K562 (cell line): ENCODE measurements at regions not wholly inside any gene's neighbourhood (a gene's known extent, or its start where the extent isn't known, plus 50 kb on each side); places are given as distances from the start of the nearest gene placed in this dataset.

Experiments used
- MXI1 ChIP-seq: IDR thresholded peaks from 2 replicates; pipeline ENCODE4 v1.6.1; 2011; ENCODE audit warnings: low read depth, mild to moderate bottlenecking, improper control_type of control experiment, low read length
- TF ChIP-seq, protein P1 (sequence below), 3 experiments: IDR thresholded peaks in 2 of 3; conservative IDR thresholded peaks in 1 of 3; 2 replicates each; pipeline ENCODE4 v1.5.1; 2011 to 2012; ENCODE audit warnings: low read length in 3 of 3, mild to moderate bottlenecking in 3 of 3, control low read depth in 2 of 3, improper control_type of control experiment in 1 of 3, inconsistent platforms in 1 of 3, low read depth in 1 of 3, mixed read lengths in 1 of 3, moderate library complexity in 1 of 3; ENCODE audit not compliant: insufficient read depth in 2 of 3
- TF ChIP-seq, protein P2 (sequence below): sonication (generic); formaldehyde crosslinking; IDR thresholded peaks from 2 replicates; pipeline ENCODE4 v1.8.0; 2022; ENCODE audit warnings: mild to moderate bottlenecking, missing genetic modification reagents
- TF ChIP-seq, protein P3 (sequence below): sonication (generic); formaldehyde crosslinking; IDR thresholded peaks from 2 replicates; pipeline ENCODE4 v1.8.0; 2022; ENCODE audit warnings: missing genetic modification reagents, mild to moderate bottlenecking, moderate library complexity, borderline replicate concordance

DNA sequence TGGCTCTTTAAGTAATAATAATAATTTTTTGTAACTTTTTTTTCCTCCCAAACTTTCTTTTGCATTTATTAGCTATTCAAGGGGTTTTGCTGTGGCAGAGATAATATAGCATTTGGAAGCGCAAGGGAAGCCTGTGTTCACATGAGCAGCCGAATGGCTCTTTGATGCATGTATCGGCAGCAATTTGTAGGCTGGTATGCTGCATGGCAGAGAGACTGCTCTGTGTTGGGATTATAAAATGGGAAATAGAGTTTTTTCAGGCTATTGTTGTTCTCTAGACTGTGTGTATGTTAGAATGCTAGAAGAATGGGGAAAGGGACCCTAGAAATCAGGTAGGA, 94.6 kb upstream of the SALL1 start:
- TF ChIP-seq, protein P1, sequence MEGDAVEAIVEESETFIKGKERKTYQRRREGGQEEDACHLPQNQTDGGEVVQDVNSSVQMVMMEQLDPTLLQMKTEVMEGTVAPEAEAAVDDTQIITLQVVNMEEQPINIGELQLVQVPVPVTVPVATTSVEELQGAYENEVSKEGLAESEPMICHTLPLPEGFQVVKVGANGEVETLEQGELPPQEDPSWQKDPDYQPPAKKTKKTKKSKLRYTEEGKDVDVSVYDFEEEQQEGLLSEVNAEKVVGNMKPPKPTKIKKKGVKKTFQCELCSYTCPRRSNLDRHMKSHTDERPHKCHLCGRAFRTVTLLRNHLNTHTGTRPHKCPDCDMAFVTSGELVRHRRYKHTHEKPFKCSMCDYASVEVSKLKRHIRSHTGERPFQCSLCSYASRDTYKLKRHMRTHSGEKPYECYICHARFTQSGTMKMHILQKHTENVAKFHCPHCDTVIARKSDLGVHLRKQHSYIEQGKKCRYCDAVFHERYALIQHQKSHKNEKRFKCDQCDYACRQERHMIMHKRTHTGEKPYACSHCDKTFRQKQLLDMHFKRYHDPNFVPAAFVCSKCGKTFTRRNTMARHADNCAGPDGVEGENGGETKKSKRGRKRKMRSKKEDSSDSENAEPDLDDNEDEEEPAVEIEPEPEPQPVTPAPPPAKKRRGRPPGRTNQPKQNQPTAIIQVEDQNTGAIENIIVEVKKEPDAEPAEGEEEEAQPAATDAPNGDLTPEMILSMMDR (IDR thresholded peaks at IDR 0.05 in 2 of 3, conservative IDR thresholded peaks at IDR 0.05 in 1 of 3; ENCODE audit: insufficient read depth in 2 of 3, low read depth in 1 of 3, low read length in 3 of 3), result no peak
- TF ChIP-seq, protein P2, sequence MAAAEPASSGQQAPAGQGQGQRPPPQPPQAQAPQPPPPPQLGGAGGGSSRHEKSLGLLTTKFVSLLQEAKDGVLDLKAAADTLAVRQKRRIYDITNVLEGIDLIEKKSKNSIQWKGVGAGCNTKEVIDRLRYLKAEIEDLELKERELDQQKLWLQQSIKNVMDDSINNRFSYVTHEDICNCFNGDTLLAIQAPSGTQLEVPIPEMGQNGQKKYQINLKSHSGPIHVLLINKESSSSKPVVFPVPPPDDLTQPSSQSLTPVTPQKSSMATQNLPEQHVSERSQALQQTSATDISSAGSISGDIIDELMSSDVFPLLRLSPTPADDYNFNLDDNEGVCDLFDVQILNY (CRISPR knock-in tag), result no peak
- TF ChIP-seq, protein P3, sequence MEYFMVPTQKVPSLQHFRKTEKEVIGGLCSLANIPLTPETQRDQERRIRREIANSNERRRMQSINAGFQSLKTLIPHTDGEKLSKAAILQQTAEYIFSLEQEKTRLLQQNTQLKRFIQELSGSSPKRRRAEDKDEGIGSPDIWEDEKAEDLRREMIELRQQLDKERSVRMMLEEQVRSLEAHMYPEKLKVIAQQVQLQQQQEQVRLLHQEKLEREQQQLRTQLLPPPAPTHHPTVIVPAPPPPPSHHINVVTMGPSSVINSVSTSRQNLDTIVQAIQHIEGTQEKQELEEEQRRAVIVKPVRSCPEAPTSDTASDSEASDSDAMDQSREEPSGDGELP (CRISPR knock-in tag), result no peak
- TF ChIP-seq MXI1, result no peak
